HG03095 (cell line): ENCODE measurements at regions not wholly inside any gene's neighbourhood (a gene's known extent, or its start where the extent isn't known, plus 50 kb on each side); places are given as distances from the start of the nearest gene placed in this dataset.

ENCODE experiments used
- ATAC-seq: cut with Tn5 transposase; IDR thresholded peaks from one replicate; pipeline ENCODE4 v1.9.1; 2021; ENCODE audit warnings: moderate library complexity; ENCODE audit not compliant: unreplicated experiment

GRCh38 chr3:117736846-117737245, 1027.3 kb downstream of the TUSC7 start:
- no peak for ATAC-seq

GRCh38 chr3:117743993-117744392, 1034.4 kb downstream of the TUSC7 start:
- ATAC-seq = no peak

GRCh38 chr3:117744935-117745334, 1035.4 kb downstream of the TUSC7 start:
- no peak for ATAC-seq

- no peak for ATAC-seq
Measured at GRCh38 chr3:117745516-117745915, 1035.9 kb downstream of the TUSC7 start.

- ATAC-seq = no peak
Measured at GRCh38 chr3:117746066-117746465, 1036.5 kb downstream of the TUSC7 start.

- ATAC-seq = no peak
Measured at GRCh38 chr3:117748131-117748530, 1038.6 kb downstream of the TUSC7 start.

GRCh38 chr3:117750674-117751269, 1041.2 kb downstream of the TUSC7 start:
- ATAC-seq = no peak

- ATAC-seq = no peak
Measured at GRCh38 chr3:117751651-117752050, 1042.1 kb downstream of the TUSC7 start.

- ATAC-seq = no peak
Measured at GRCh38 chr3:117752984-117753717, 1043.6 kb downstream of the TUSC7 start.

GRCh38 chr3:117754058-117754457, 1044.5 kb downstream of the TUSC7 start:
- no peak for ATAC-seq

- no peak for ATAC-seq
Measured at GRCh38 chr3:117754841-117755240, 1045.3 kb downstream of the TUSC7 start.

GRCh38 chr3:117756563-117756962, 1047.0 kb downstream of the TUSC7 start:
- ATAC-seq = no peak

GRCh38 chr3:117761703-117762620, 1052.4 kb downstream of the TUSC7 start:
- no peak for ATAC-seq

GRCh38 chr3:117762621-117763037, 1053.0 kb downstream of the TUSC7 start:
- ATAC-seq = no peak

- no peak for ATAC-seq
Measured at GRCh38 chr3:117763561-117763960, 1054.0 kb downstream of the TUSC7 start.

GRCh38 chr3:117768581-117768980, 1059.0 kb downstream of the TUSC7 start:
- no peak for ATAC-seq

GRCh38 chr3:117774130-117774529, 1064.6 kb downstream of the TUSC7 start:
- ATAC-seq = no peak

GRCh38 chr3:117786349-117786748, 1076.8 kb downstream of the TUSC7 start:
- no peak for ATAC-seq

GRCh38 chr3:117788061-117788460, 1078.5 kb downstream of the TUSC7 start:
- ATAC-seq = no peak

GRCh38 chr3:117788506-117788905, 1078.9 kb downstream of the TUSC7 start:
- ATAC-seq = no peak

- no peak for ATAC-seq
Measured at GRCh38 chr3:117790235-117790987, 1080.8 kb downstream of the TUSC7 start.
